Smooth muscle cell (in vitro differentiated cells): ENCODE measurements at regions not wholly inside any gene's neighbourhood (a gene's known extent, or its start where the extent isn't known, plus 50 kb on each side); places are given as distances from the start of the nearest gene placed in this dataset.
"Not testable (repeated sequence)": the region's sequence is repeated elsewhere in the genome, so short reads cannot be mapped to it uniquely, and the experiment has no call there.

Experiments used
- DNase-seq: peaks from one replicate; lab custom pipeline; 2025; ENCODE audit not compliant: unreplicated experiment; lab: John Stamatoyannopoulos, UW
- H2AFZ ChIP-seq: fragments of 200-600 bp; sonication (generic); 2 replicates; pipeline ENCODE4 v1.6.0; 2016; ENCODE audit warnings: antibody characterized with exemption, low read depth, mild to moderate bottlenecking
- H3F3A ChIP-seq: fragments of 200-600 bp; sonication (generic); 2 replicates; pipeline ENCODE4 v1.6.0; 2017; ENCODE audit warnings: antibody characterized with exemption, low read depth
- H3K27ac ChIP-seq: fragments of 200-600 bp; sonication (generic); 2 replicates; pipeline ENCODE4 v1.5.1; 2016; ENCODE audit warnings: low read depth, mild to moderate bottlenecking
- H3K27me3 ChIP-seq: fragments of 200-600 bp; sonication (generic); 2 replicates; pipeline ENCODE4 v1.6.1; 2016; ENCODE audit warnings: low read depth, mild to moderate bottlenecking
- H3K36me3 ChIP-seq: fragments of 200-600 bp; sonication (generic); 2 replicates; pipeline ENCODE4 v1.5.1; 2016; ENCODE audit warnings: low read depth
- H3K4me1 ChIP-seq: fragments of 200-600 bp; sonication (generic); 2 replicates; pipeline ENCODE4 v1.5.1; 2016; ENCODE audit warnings: low read depth
- H3K4me2 ChIP-seq: fragments of 200-600 bp; sonication (generic); 2 replicates; pipeline ENCODE4 v1.6.0; 2016; ENCODE audit warnings: mild to moderate bottlenecking
- H3K4me3 ChIP-seq: fragments of 200-600 bp; sonication (generic); 2 replicates; pipeline ENCODE4 v1.5.1; 2016; ENCODE audit warnings: mild to moderate bottlenecking
- H3K79me2 ChIP-seq: fragments of 200-600 bp; sonication (generic); 2 replicates; pipeline ENCODE4 v1.6.0; 2016; ENCODE audit warnings: low read depth, mild to moderate bottlenecking
- H3K9ac ChIP-seq: fragments of 200-600 bp; sonication (generic); 2 replicates; pipeline ENCODE4 v1.6.0; 2016; ENCODE audit warnings: low read depth
- H3K9me3 ChIP-seq: fragments of 200-600 bp; sonication (generic); replicated peaks from 2 replicates; pipeline ENCODE4 v1.5.1; 2016; ENCODE audit warnings: low read depth
- H4K20me1 ChIP-seq: fragments of 200-600 bp; sonication (generic); 2 replicates; pipeline ENCODE4 v1.6.0; 2016; ENCODE audit warnings: low read depth
- CTCF ChIP-seq: fragments of 200-600 bp; sonication (generic); IDR thresholded peaks from 2 replicates; pipeline ENCODE4 v1.5.1; 2017; ENCODE audit warnings: borderline replicate concordance, mild to moderate bottlenecking, antibody characterized with exemption; ENCODE audit not compliant: insufficient read depth, poor library complexity, severe bottlenecking
- WGBS: methylation state at CpG from one replicate; pipeline ENCODE4 v1.1.7; 2016; ENCODE audit warnings: low lambda C conversion rate; 5-methylcytosine and 5-hydroxymethylcytosine counted together

GRCh38 chr3:35448681-35449080 lies 190.6 kb upstream of the ARPP21 start:
- Histone ChIP-seq H3K9ac (no peak overlapping the region), H3K27ac (no peak overlapping the region), H3K4me1 (no peaks in the 10 kb centered on the region), H3K27me3 (no peaks in the 10 kb centered on the region), H3K9me3 (no peaks in the 10 kb centered on the region), H3K36me3 (no peaks in the 10 kb centered on the region), H3F3A (no peaks in the 10 kb centered on the region), H3K4me2 (no peak overlapping the region), H3K79me2 (no peaks in the 10 kb centered on the region), H2AFZ (no peak overlapping the region), H3K4me3 (no peak overlapping the region), H4K20me1 (no peaks in the 10 kb centered on the region)
- TF ChIP-seq CTCF = no peak
- DNase-seq = no peak
- 89% methylated on average over 1 of the region's 1 CpG for WGBS

GRCh38 chr3:35454819-35455218 lies 184.5 kb upstream of the ARPP21 start:
- H3K36me3 ChIP-seq, H3K27ac ChIP-seq, H3F3A ChIP-seq, H3K4me2 ChIP-seq, H2AFZ ChIP-seq, H3K79me2 ChIP-seq, H3K9ac ChIP-seq, H3K27me3 ChIP-seq, H3K4me1 ChIP-seq, DNase-seq, H4K20me1 ChIP-seq, H3K4me3 ChIP-seq, H3K9me3 ChIP-seq: not testable (repeated sequence)
- 92% methylated on average over 9 of the region's 9 CpGs for WGBS

GRCh38 chr3:35473956-35474355 lies 165.4 kb upstream of the ARPP21 start:
- DNase-seq = no peak
- Histone ChIP-seq H4K20me1 (no peaks in the 10 kb centered on the region), H3K27me3 (no peaks in the 10 kb centered on the region), H3K9ac (no peak overlapping the region), H3K9me3 (no peaks in the 10 kb centered on the region), H3K4me3 (no peak overlapping the region), H3K27ac (no peak overlapping the region), H2AFZ (no peak overlapping the region), H3K79me2 (no peaks in the 10 kb centered on the region), H3K4me1 (no peaks in the 10 kb centered on the region), H3K4me2 (no peak overlapping the region), H3K36me3 (no peaks in the 10 kb centered on the region), H3F3A (no peaks in the 10 kb centered on the region)
- 50% methylated on average over 1 of the region's 1 CpG for WGBS
- TF ChIP-seq CTCF = no peak

- not testable (repeated sequence) for H3K4me3 ChIP-seq, H2AFZ ChIP-seq, H3K4me2 ChIP-seq, H4K20me1 ChIP-seq, H3K27ac ChIP-seq, H3F3A ChIP-seq, DNase-seq, H3K36me3 ChIP-seq, H3K9ac ChIP-seq, H3K79me2 ChIP-seq, H3K9me3 ChIP-seq, H3K27me3 ChIP-seq
- 81% methylated on average over 4 of the region's 4 CpGs for WGBS
- H3K4me1 ChIP-seq = peaks cover 13% of the 10 kb centered on the region
Observed at GRCh38 chr3:35482566-35482965, 156.8 kb upstream of the ARPP21 start.

- Histone ChIP-seq H3K4me1 (peaks cover 13% of the 10 kb centered on the region), H3K36me3 (no peaks in the 10 kb centered on the region), H3K9ac (no peak overlapping the region), H3K27ac (no peak overlapping the region), H3K27me3 (no peaks in the 10 kb centered on the region), H3K79me2 (no peaks in the 10 kb centered on the region), H2AFZ (no peak overlapping the region), H3F3A (no peaks in the 10 kb centered on the region), H4K20me1 (no peaks in the 10 kb centered on the region), H3K9me3 (no peaks in the 10 kb centered on the region), H3K4me3 (no peak overlapping the region), H3K4me2 (no peak overlapping the region)
- no peak for DNase-seq
- no peak for TF ChIP-seq CTCF
- WGBS = 86% methylated on average over 3 of the region's 3 CpGs
Observed at GRCh38 chr3:35483131-35483530, 156.2 kb upstream of the ARPP21 start.
